Upper lobe of left lung (tissue), 6 donors: ENCODE measurements at regions not wholly inside any gene's neighbourhood (a gene's known extent, or its start where the extent isn't known, plus 50 kb on each side); places are given as distances from the start of the nearest gene placed in this dataset.

Source experiments
- ATAC-seq, 2 donors: fragments of 200-7000 bp; cut with Tn5 transposase; one replicate each; pipeline ENCODE4 v1.9.1; 2022; ENCODE audit warnings: mild to moderate bottlenecking in 2 of 2, moderate library complexity in 2 of 2; ENCODE audit not compliant: low FRiP score in 2 of 2
- DNase-seq, 2 donors: peaks; one replicate each; pipeline ENCODE4 v3.0.0-alpha.2; 2019 to 2020
- H3K27ac ChIP-seq, 4 donors: fragments of 200-600 bp; sonication (generic); one replicate each; pipeline ENCODE4 v1.5.1; 2016 to 2019
- H3K27me3 ChIP-seq, 4 donors: fragments of 200-600 bp; sonication (generic); one replicate each; pipeline ENCODE4 v1.5.1; 2017 to 2019
- H3K36me3 ChIP-seq, 4 donors: fragments of 200-600 bp; sonication (generic); one replicate each; pipeline ENCODE4 v1.5.1; 2016 to 2019
- H3K4me1 ChIP-seq, 4 donors: fragments of 200-600 bp; sonication (generic); one replicate each; pipeline ENCODE4 v1.5.1; 2018 to 2019
- H3K4me3 ChIP-seq, 4 donors: fragments of 200-600 bp; sonication (generic); one replicate each; pipeline ENCODE4 v1.5.1; 2017 to 2019; ENCODE audit warnings: mild to moderate bottlenecking in 2 of 4, moderate library complexity in 1 of 4
- H3K9me3 ChIP-seq, 4 donors: fragments of 200-600 bp; sonication (generic); one replicate each; pipeline ENCODE4 v1.5.1; 2018 to 2019
- CTCF ChIP-seq, 6 experiments: fragments of 450-650 bp in 4 of 6; fragments of 200-600 bp in 2 of 6; sonication (generic) in 2 of 6; IDR thresholded peaks; one replicate each; pipeline ENCODE4 v1.5.1; 2016 to 2019; ENCODE audit warnings: antibody characterized with exemption in 6 of 6
- EP300 ChIP-seq, 4 donors: sonication (generic); formaldehyde crosslinking; IDR thresholded peaks; one replicate each; pipeline ENCODE4 v1.5.1; 2017; ENCODE audit warnings: antibody characterized with exemption in 4 of 4, control low read depth in 2 of 4
- POLR2A ChIP-seq, 4 donors: fragments of 450-650 bp; IDR thresholded peaks; one replicate each; pipeline ENCODE4 v1.5.1; 2016 to 2017; ENCODE audit warnings: antibody characterized with exemption in 4 of 4, mild to moderate bottlenecking in 2 of 4
- POLR2AphosphoS5 ChIP-seq, 2 donors: sonication (generic); formaldehyde crosslinking; IDR thresholded peaks; one replicate each; pipeline ENCODE4 v1.5.1; 2017; ENCODE audit warnings: antibody characterized with exemption in 2 of 2
- WGBS, 2 donors: methylation state at CpG; one replicate each; pipeline ENCODE4 v1.1.5; 2017 to 2018; 5-methylcytosine and 5-hydroxymethylcytosine counted together
- donor health status: DM: no; HTN: no; CAD: no; lungs with moderate emphysema.
- donor health status: DM: no; HTN: yes; CAD: no; lungs with severe emphysema.

GRCh38 chr6:168386973-168387372 is 54.0 kb upstream of the SMOC2 start:
- Histone ChIP-seq H3K4me3 (no peak overlapping the region), H3K9me3 (no peaks in the 10 kb centered on the region), H3K4me1 (no peaks in the 10 kb centered on the region), H3K36me3 (no peaks in the 10 kb centered on the region), H3K27ac (no peak overlapping the region), H3K27me3 (no peaks in the 10 kb centered on the region)
- DNase-seq (no peak), ATAC-seq (no peak)
- no peak for TF ChIP-seq POLR2A (IDR thresholded peaks at IDR 0.05)
- no peak for TF ChIP-seq POLR2AphosphoS5 (IDR thresholded peaks at IDR 0.05)
- no peak for TF ChIP-seq CTCF (IDR thresholded peaks at IDR 0.05)
- WGBS, 2 donors = 89 to 90% methylated on average over 8 to 9 of the region's 9 CpGs

- DNase-seq (no peak), ATAC-seq (no peak)
- Histone ChIP-seq H3K9me3 (no peaks in the 10 kb centered on the region), H3K4me1 (no peaks in the 10 kb centered on the region), H3K27me3 (no peaks in the 10 kb centered on the region), H3K36me3 (no peaks in the 10 kb centered on the region), H3K4me3 (no peak overlapping the region), H3K27ac (no peak overlapping the region)
- WGBS, 2 donors = 75 to 80% methylated on average over 6 to 10 of the region's 10 CpGs
- no peak for TF ChIP-seq POLR2A (IDR thresholded peaks at IDR 0.05)
These were observed 53.6 kb upstream of the SMOC2 start for GRCh38 chr6:168387426-168387825.

DNA sequence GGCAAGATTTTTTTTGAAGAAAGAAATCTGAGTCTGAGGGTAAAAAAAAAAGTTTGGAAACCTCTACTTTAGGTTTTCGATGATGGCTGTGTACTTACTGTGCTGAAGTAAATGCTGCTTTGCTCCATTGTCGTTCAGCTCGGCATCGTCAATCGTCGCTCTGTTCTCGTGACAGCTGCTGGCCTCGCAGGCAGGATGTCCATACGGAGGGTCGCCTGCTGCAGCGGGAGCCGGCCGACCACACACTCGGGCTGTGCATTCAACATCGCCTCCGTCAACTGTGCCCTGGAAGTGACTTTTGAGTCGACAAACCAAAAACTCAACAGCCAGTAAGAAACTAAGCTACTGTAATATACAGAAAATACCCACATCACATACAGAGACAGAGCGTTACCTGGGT is 53.1 kb upstream of the SMOC2 start:
- Histone ChIP-seq H3K36me3 (no peaks in the 10 kb centered on the region), H3K4me1 (no peaks in the 10 kb centered on the region), H3K9me3 (no peaks in the 10 kb centered on the region), H3K4me3 (no peak overlapping the region), H3K27ac (no peak overlapping the region), H3K27me3 (no peaks in the 10 kb centered on the region)
- no peak for DNase-seq
- WGBS, 2 donors = 69 to 72% methylated on average over 17 to 18 of the region's 18 CpGs
- no peak for TF ChIP-seq CTCF (IDR thresholded peaks at IDR 0.05)
- TF ChIP-seq POLR2A (IDR thresholded peaks at IDR 0.05) = no peak
- TF ChIP-seq POLR2AphosphoS5 (IDR thresholded peaks at IDR 0.05) = no peak
- TF ChIP-seq EP300 (IDR thresholded peaks at IDR 0.05) = no peak
- ATAC-seq = no peak

DNA sequence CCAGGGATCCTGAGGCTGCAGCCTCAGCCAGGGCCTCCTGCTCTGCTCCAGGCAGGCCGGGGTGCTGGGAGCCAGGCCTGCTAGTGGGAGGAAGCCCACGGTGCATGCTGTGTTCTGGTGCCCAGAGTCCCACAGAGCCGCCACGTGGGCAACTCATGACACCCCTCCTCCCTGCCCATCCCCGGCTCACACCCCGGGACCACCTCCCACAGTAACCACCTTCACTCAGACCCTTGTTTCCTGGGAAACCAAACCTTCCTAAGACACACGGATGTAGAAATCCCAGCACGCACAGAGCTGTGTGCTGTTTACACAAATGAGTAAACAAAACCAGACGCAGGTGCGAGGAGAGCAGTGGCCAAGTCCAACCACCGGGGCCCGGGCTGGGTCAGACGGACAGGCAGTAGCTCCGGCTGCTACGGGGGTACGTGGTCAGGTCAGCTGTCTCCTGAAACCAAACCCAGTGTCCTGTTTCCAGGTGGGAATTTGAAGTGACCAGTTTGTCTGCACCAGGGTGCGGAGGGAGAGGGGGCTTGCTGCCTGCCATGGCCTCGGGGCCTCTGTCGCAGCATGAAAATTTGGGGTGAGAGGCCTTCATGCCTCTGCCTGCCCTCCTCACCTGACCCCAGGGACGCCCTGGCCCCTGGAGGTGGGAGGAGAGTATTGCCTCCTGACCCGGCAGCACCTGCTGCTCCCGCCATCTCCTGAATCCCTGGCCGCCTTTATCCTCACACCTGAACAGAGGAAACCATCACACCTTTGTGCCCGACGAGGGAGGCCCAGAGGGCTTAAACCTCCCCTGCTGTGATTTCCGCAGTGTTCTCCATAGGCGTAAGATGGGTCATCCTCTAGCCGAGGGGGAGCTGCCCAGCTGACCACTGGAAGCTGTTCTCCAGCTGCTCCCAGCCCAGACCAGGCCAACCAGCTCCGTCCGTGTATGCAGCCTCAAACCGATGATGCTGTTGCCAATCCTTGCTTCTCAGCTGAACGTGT is 52.0 kb upstream of the SMOC2 start:
- Histone ChIP-seq H3K4me3 (no peak overlapping the region), H3K27ac (no peak overlapping the region), H3K4me1 (no peaks in the 10 kb centered on the region), H3K9me3 (no peaks in the 10 kb centered on the region), H3K36me3 (no peaks in the 10 kb centered on the region), H3K27me3 (no peaks in the 10 kb centered on the region)
- DNase-seq (peak in 1 of 2 donors; percentile 70), ATAC-seq (no peak)
- TF ChIP-seq EP300 (IDR thresholded peaks at IDR 0.05) (no peak), POLR2AphosphoS5 (IDR thresholded peaks at IDR 0.05) (no peak), CTCF (IDR thresholded peaks at IDR 0.05) (no peak), POLR2A (IDR thresholded peaks at IDR 0.05) (no peak)
- WGBS, 2 donors = 78 to 80% methylated on average over 26 to 32 of the region's 32 CpGs

- Histone ChIP-seq H3K9me3 (no peaks in the 10 kb centered on the region), H3K27ac (no peak overlapping the region), H3K27me3 (no peaks in the 10 kb centered on the region), H3K36me3 (no peaks in the 10 kb centered on the region), H3K4me3 (no peak overlapping the region), H3K4me1 (no peaks in the 10 kb centered on the region)
- no peak for ATAC-seq
- TF ChIP-seq CTCF (IDR thresholded peaks at IDR 0.05) (no peak), POLR2AphosphoS5 (IDR thresholded peaks at IDR 0.05) (no peak), EP300 (IDR thresholded peaks at IDR 0.05) (no peak), POLR2A (IDR thresholded peaks at IDR 0.05) (no peak)
- DNase-seq = peak in 1 of 2 donors; percentile 66
- WGBS, 2 donors = 54 to 58% methylated on average over 14 to 17 of the region's 17 CpGs
These were observed 50.1 kb upstream of the SMOC2 start for GRCh38 chr6:168390749-168391420.
